H4 (cell line): ENCODE measurements at regions not wholly inside any gene's neighbourhood (a gene's known extent, or its start where the extent isn't known, plus 50 kb on each side); places are given as distances from the start of the nearest gene placed in this dataset.
A peak's percentile ranks its signal among the peaks of the same experiment; 100 is the strongest.

Experiments used
- DNase-seq: peaks from one replicate; pipeline ENCODE4 v3.0.0-alpha.2; 2015; ENCODE audit warnings: low spot score

DNA sequence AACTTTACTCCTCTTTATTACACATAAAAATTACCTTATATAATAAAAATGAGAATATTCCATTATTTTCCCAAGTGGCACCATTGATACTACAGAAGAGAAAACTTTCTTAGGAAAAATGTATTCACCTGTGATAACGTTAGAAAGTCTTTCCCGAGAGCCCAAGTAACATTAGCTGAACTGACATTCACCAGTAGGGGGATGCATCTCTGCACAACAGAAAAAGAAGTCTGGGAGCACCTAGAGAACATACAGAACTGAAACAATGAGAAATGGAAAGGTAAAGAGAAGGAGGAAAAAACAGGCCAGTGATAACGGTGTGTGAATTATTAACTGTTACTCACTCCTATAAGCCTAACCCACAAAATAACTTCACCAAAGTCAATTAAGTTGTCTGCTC, 423.3 kb downstream of the CENPC start:
- DNase-seq = peak; percentile 9

DNA sequence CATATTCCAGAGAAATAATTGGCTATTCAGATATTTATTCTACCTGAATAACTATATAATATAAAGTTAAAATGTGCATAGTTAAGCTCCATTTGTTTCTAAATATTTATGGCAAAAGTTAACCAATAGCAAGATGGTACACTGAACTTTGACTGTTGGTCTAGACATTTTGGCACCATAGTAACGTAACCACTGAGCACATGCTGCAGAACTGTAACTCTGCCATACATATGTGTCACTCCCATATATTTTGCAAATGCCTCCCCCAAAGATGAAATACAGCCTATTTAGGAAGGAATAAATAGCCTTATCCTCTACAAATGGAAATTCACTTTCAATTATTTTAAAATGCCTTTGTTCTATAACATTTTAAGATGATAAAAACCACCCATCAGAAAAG, 424.9 kb downstream of the CENPC start:
- DNase-seq = no peak

DNA sequence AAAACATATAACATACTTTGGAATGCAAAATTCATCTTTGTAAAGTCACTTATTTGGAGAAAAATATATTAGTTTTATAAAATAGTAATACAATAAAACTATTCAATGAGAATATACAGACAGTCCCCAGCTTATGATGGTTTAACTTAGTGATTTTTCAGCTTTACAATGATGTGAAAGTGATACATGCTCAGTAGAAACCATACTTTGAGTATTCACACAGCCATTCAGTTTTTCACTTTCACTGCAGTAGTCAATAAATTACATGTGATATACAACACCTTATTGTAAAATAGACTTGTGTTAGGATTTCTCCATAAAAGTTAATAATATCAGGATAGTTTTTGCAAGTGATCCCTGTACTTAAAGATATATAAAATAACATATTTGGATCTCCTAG, 436.0 kb downstream of the CENPC start:
- no peak for DNase-seq

- no peak for DNase-seq
Observed at GRCh38 chr4:67106861-67107460, 438.3 kb downstream of the CENPC start.

- no peak for DNase-seq
Observed at GRCh38 chr4:67104145-67104544, 441.2 kb downstream of the CENPC start.

- peak; percentile 11 for DNase-seq
Observed at GRCh38 chr4:67103001-67103747, 442.1 kb downstream of the CENPC start.

DNA sequence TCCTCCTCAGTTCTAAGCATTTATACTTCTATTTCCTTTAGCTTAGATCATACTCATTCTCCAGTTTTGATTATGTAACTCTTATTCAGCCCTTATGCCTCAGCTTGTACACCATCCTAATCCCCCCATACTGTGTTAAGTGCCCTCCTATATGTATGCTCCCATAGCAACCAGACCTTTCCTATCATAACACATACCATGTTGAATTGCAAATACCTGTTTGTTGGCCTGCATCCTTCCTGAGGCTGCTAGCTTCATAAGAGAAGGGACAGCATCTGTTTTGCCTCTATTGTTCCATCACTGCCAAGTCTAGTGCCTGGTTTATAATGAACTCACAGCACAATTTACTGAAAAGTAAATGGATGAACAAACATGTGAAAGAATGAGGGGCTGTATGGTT, 443.7 kb downstream of the CENPC start:
- DNase-seq = no peak

GRCh38 chr4:67092351-67092750, 453.0 kb downstream of the CENPC start:
- DNase-seq = no peak

DNA sequence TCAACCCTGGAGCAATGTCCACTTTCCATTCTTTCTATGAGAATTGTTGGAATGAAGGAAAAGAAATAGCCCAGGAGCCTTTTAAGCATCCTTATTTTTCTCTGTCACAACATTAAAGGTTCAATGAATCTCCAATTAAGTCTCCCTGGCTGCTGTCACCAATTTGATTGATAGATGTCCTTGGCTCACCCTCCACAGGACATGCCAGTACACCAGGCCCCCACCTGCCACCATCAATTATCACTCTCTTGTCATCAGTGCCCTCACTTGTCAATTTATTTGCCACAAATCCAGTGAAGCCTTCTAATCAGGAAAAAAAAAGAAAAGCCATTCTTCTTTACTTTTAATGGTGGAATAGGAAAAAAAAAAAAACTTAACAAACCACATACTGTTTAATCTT, 453.6 kb downstream of the CENPC start:
- no peak for DNase-seq

DNA sequence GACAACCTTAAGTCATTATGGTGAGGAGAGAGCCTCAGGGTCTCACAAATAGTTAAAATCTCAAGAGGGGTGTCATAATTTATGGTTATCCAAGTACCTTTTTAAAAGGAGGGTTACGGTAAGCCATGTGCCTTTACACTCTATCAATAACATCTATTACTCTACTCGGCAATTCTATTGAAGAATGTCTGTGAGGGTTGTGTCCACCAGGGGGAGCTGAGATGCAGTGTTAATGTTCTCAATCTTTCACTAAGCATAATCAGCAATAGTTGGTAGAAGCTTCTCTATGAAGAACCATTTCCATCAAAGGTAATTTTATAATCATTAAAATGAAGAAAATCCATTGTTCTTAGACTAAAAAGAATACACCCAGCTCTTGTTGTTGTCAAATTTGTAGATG, 457.4 kb downstream of the CENPC start:
- DNase-seq = no peak

DNA sequence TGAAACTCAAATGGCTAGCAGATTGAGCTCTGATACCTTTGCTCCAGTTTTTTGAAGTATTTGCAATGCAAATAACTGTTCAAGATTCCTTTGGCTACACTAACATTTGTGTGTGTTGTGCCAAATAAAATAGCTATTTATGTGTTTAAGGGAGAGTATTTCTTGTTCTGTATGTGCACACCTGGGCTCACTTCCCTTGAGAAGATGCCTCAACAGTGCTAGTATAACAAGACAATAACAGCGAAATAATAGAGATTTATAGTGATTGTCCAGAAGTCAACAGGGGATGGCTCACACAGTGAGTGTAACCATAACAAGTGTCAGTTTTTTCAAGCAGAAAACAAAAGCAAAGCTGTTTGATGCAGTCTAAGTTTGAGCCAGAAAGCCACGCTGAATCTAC, 460.5 kb downstream of the CENPC start:
- DNase-seq = no peak

- DNase-seq = no peak
Observed at GRCh38 chr4:67083496-67083895, 461.8 kb downstream of the CENPC start.

DNA sequence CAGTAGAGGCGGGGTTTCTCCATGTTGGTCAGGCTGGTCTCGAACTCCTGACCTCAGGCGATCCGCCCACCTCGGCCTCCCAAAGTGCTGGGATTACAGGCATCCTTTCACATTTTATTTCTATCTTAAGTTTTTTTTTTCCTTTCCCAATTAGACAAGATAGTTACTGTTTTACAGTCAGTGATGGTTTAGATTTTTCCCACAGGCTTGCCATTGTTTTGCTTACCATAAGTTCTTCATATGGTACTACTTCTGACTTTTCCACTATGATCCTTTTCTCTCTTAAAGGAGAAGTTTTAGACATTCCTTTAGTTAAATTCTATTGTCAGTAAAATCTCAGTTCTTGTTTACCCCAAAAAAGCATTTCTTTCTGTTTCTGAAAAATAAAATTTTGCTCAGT, 462.6 kb downstream of the CENPC start:
- no peak for DNase-seq

- DNase-seq = no peak
Observed at GRCh38 chr4:67080046-67080557, 465.2 kb downstream of the CENPC start.

- no peak for DNase-seq
Observed at GRCh38 chr4:67071641-67072040, 473.7 kb downstream of the CENPC start.

- no peak for DNase-seq
Observed at GRCh38 chr4:67055319-67055718, 490.0 kb downstream of the CENPC start.

DNA sequence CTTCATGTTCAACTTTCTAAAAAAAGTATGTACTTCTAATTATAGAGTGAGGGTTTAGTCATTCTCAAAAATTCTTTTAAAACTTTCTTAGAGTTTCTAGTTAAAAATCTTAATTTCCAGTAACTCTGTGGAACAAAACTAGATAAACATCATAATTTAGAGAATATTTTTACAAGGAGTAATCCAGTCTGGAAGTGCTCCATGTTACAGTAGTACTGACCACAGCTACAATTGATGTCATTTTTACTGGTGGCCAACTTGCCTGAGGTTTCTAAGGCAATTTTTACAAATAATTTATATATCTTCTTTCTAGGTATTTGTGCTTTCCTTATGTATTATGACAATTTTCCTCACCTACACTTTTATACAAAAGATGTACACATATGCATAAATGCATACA, 490.4 kb downstream of the CENPC start:
- DNase-seq = no peak

GRCh38 chr4:67052814-67053675, 492.3 kb downstream of the CENPC start:
- DNase-seq = no peak

GRCh38 chr4:67051000-67051789, 494.1 kb downstream of the CENPC start:
- no peak for DNase-seq

DNA sequence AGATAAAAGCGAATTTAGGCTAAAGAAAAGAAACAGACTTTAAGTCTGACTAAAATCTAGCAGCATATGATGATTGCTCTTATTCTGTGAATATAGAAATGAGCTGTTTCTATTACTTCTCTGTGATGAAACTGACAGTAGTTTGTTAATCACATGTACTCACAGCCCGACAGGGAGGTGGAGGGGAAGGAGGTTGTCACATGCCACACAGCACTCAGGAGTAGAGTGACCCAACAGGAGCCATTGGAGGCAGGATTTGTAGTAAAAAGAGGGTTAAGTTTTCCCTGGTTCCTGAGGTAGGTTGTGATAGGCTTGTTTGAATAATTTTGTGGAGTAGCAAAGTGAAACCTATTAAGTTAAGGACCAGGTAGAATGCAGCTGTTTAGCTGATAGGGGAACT, 495.9 kb downstream of the CENPC start:
- no peak for DNase-seq

- no peak for DNase-seq
Observed at GRCh38 chr4:67048530-67048929, 496.8 kb downstream of the CENPC start.

DNA sequence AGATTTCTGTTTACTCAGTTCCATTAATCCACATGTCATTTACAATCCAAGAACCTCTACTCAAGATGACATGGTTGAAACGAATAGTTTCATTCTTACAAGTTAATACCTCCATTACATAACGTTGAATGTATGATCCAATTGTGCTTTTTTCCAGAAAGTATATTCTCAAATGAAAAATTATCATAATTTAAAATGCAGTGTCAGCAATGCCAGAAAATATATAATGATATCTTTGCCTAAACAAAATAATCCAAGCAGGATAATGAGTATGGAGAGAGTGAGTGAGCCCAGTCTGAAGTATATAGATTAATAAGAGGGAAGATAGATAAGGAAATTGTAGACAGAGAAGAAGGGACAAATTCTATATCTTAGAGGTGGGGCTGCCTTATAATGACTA, 505.0 kb downstream of the CENPC start:
- no peak for DNase-seq
